ENCODE measurements at regions not wholly inside any gene's neighbourhood (a gene's known extent, or its start where the extent isn't known, plus 50 kb on each side); places are given as distances from the start of the nearest gene placed in this dataset.

GRCh38 chr13:50323440-50324065, 308.3 kb downstream of the KCNRG start:
- CTCF ChIA-PET: no interaction called here
- Histone ChIP-seq H3K27me3 (ENCODE audit: insufficient read depth, low read depth) (no peaks in the 10 kb centered on the region), H3K9me2 (ENCODE audit: insufficient read depth) (no peaks in the 10 kb centered on the region)

DNA sequence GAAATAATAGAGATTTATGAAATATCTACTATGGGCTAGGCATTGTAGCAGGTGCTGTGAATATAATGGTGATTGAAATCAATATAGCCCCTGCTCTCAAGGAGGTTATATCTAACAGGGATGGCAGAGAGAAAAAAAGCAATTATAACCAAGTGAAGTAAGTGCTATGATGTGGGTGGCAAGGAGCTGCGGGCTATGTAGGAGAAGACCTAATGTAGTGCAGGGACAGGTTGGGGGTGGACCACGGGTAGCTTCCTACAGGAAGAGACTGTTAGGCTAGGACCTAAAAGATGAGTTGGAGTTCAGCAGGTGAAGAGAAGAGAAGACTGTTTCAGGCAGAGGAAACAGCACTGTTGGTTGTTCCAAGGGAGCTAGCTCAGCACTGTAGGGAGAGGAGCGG, 311.0 kb downstream of the KCNRG start:
- intact Hi-C loops (cut with micrococcal nuclease; ENCODE audit: unreplicated experiment): no loop called here
- H3F3A ChIP-seq (ENCODE audit: insufficient read depth, low read depth): peaks cover 7% of the 10 kb centered on the region; the same call in 1 of the 2 replicates
- CTCF ChIA-PET: no interaction called here
- no peaks in the 10 kb centered on the region for H3K9me2 ChIP-seq (ENCODE audit: insufficient read depth)
- H3K79me2 ChIP-seq (ENCODE audit: low read depth): no peaks in the 10 kb centered on the region
- no peak overlapping the region for H3K27ac ChIP-seq
- H2AFZ ChIP-seq: no peak overlapping the region
- no TSS peak for BruUV-seq (replicated peaks)
- H3K4me3 ChIP-seq: no peak overlapping the region
- DNase-seq: no peak
- no peaks in the 10 kb centered on the region for H3K27me3 ChIP-seq (ENCODE audit: insufficient read depth, low read depth)
- POLR2A ChIA-PET (ENCODE audit: unreplicated experiment): no interaction called here
- no peak for TF ChIP-seq EZH2 (IDR thresholded peaks at IDR 0.05; ENCODE audit: low read depth)
- no peak for TF ChIP-seq CTCF (conservative IDR thresholded peaks at IDR 0.05)
- no peak overlapping the region for H3K4me2 ChIP-seq
- no peaks in the 10 kb centered on the region for H4K20me1 ChIP-seq (ENCODE audit: insufficient read depth)
- peaks cover 14% of the 10 kb centered on the region for H3K4me1 ChIP-seq (replicated peaks; ENCODE audit: insufficient read depth)
- H3K9me3 ChIP-seq (ENCODE audit: insufficient read depth, low read depth): peaks cover 13% of the 10 kb centered on the region
- H3K36me3 ChIP-seq (ENCODE audit: low read depth): no peaks in the 10 kb centered on the region

More at GRCh38 chr13:50323440-50324065, 308.3 kb downstream of the KCNRG start:
- Histone ChIP-seq H3K4me3 (no peak overlapping the region), H3K79me2 (ENCODE audit: low read depth) (no peaks in the 10 kb centered on the region), H3K4me1 (replicated peaks; ENCODE audit: insufficient read depth) (peaks cover 41% of the 10 kb centered on the region), H3K36me3 (ENCODE audit: low read depth) (no peaks in the 10 kb centered on the region), H3K27ac (no peak overlapping the region), H3K4me2 (no peak overlapping the region), H3K9me3 (ENCODE audit: insufficient read depth, low read depth) (peaks cover 13% of the 10 kb centered on the region), H3F3A (ENCODE audit: insufficient read depth, low read depth) (peaks cover 27% of the 10 kb centered on the region), H2AFZ (no peak overlapping the region), H4K20me1 (ENCODE audit: insufficient read depth) (no peaks in the 10 kb centered on the region)
- BruUV-seq (replicated peaks): no TSS peak
- no peak for DNase-seq
- TF ChIP-seq CTCF (conservative IDR thresholded peaks at IDR 0.05): no peak
- TF ChIP-seq EZH2 (IDR thresholded peaks at IDR 0.05; ENCODE audit: low read depth): no peak
- POLR2A ChIA-PET (ENCODE audit: unreplicated experiment): no interaction called here
- intact Hi-C loops (cut with micrococcal nuclease; ENCODE audit: unreplicated experiment): loop anchor here (5.0 kb wide), 1 partner anchor 241 kb away; no protein-coding TSS in a partner anchor

DNA sequence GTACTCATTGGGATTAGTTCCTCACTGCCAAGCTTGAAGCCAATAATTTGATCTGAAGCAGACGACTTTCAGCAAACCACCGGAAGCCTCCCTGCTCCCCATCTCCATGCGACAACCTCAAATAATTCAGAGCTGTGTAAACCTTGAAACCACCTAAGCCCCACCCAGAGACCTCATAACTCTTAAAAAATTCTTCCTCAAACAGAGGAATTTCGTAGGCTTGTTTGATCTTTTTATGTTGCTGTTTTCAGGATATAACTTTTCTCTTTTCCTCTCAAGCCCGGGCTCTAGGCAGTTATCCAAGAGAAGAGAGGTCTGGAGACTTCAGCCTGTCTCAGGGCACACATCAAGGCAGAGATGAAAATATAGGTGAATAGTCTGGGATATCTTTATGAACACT, 311.6 kb downstream of the KCNRG start:
- no peaks in the 10 kb centered on the region for H3K36me3 ChIP-seq (ENCODE audit: low read depth)
- no peaks in the 10 kb centered on the region for H4K20me1 ChIP-seq (ENCODE audit: insufficient read depth)
- H3K27me3 ChIP-seq (ENCODE audit: insufficient read depth, low read depth): no peaks in the 10 kb centered on the region
- no peak overlapping the region for H3K4me3 ChIP-seq
- CTCF ChIA-PET: no interaction called here
- POLR2A ChIA-PET (ENCODE audit: unreplicated experiment): no interaction called here
- H3F3A ChIP-seq (ENCODE audit: insufficient read depth, low read depth): peaks cover 4% of the 10 kb centered on the region; the same call in 1 of the 2 replicates
- BruUV-seq (replicated peaks): no TSS peak
- no peak overlapping the region for H3K27ac ChIP-seq
- intact Hi-C loops (cut with micrococcal nuclease; ENCODE audit: unreplicated experiment): no loop called here
- DNase-seq: no peak
- H3K4me2 ChIP-seq: no peak overlapping the region
- no peak overlapping the region for H2AFZ ChIP-seq
- peaks cover 13% of the 10 kb centered on the region for H3K9me3 ChIP-seq (ENCODE audit: insufficient read depth, low read depth)
- TF ChIP-seq EZH2 (IDR thresholded peaks at IDR 0.05; ENCODE audit: low read depth) (no peak), CTCF (conservative IDR thresholded peaks at IDR 0.05) (no peak)
- peaks cover 10% of the 10 kb centered on the region; the same call in 1 of the 2 replicates for H3K4me1 ChIP-seq (replicated peaks; ENCODE audit: insufficient read depth)
- H3K9me2 ChIP-seq (ENCODE audit: insufficient read depth): no peaks in the 10 kb centered on the region
- H3K79me2 ChIP-seq (ENCODE audit: low read depth): no peaks in the 10 kb centered on the region

Measured in PC-9 (cell line).